ENCODE measurements at regions not wholly inside any gene's neighbourhood (a gene's known extent, or its start where the extent isn't known, plus 50 kb on each side); places are given as distances from the start of the nearest gene placed in this dataset.
"Not testable (repeated sequence)": the region's sequence is repeated elsewhere in the genome, so short reads cannot be mapped to it uniquely, and the experiment has no call there.

GRCh38 chr5:17852111-17852510 lies 217.9 kb downstream of the TAF11L14 start:
- POLR2A ChIA-PET, result no interaction called here
- CTCF ChIA-PET, result no interaction called here
- intact Hi-C loops (cut with micrococcal nuclease), result no loop called here
- DNase-seq (no peak), ATAC-seq (no peak)
- no peaks in the 10 kb centered on the region for H3K36me3 Mint-ChIP-seq (ENCODE audit: low read depth)
- no peak overlapping the region for H3K27ac Mint-ChIP-seq
- no peak for TF ChIP-seq CTCF (IDR thresholded peaks at IDR 0.05)
- H3K9me3 Mint-ChIP-seq, result peaks cover 13% of the 10 kb centered on the region
- no peaks in the 10 kb centered on the region for H3K27me3 Mint-ChIP-seq
- no peak overlapping the region for H3K4me3 Mint-ChIP-seq
- H3K4me1 Mint-ChIP-seq (ENCODE audit: low read depth), result no peaks in the 10 kb centered on the region

- Mint-ChIP-seq H3K36me3 (ENCODE audit: low read depth) (no peaks in the 10 kb centered on the region), H3K27me3 (no peaks in the 10 kb centered on the region), H3K4me1 (ENCODE audit: low read depth) (no peaks in the 10 kb centered on the region), H3K4me3 (no peak overlapping the region), H3K9me3 (peaks cover 15% of the 10 kb centered on the region), H3K27ac (no peak overlapping the region)
- ATAC-seq (no peak), DNase-seq (no peak)
- intact Hi-C loops (cut with micrococcal nuclease), result no loop called here
- CTCF ChIA-PET, result no interaction called here
- POLR2A ChIA-PET, result no interaction called here
- TF ChIP-seq CTCF (IDR thresholded peaks at IDR 0.05), result no peak
These were observed 218.5 kb downstream of the TAF11L14 start for GRCh38 chr5:17852740-17853139.

GRCh38 chr5:17854901-17855300 lies 220.6 kb downstream of the TAF11L14 start:
- DNase-seq (no peak), ATAC-seq (no peak)
- no peak for TF ChIP-seq CTCF (IDR thresholded peaks at IDR 0.05)
- no peak overlapping the region for H3K27ac Mint-ChIP-seq
- intact Hi-C loops (cut with micrococcal nuclease), result no loop called here
- no peak overlapping the region for H3K4me3 Mint-ChIP-seq
- H3K36me3 Mint-ChIP-seq (ENCODE audit: low read depth), result no peaks in the 10 kb centered on the region
- CTCF ChIA-PET, result no interaction called here
- H3K9me3 Mint-ChIP-seq, result peaks cover 15% of the 10 kb centered on the region
- no peaks in the 10 kb centered on the region for H3K27me3 Mint-ChIP-seq
- no peaks in the 10 kb centered on the region for H3K4me1 Mint-ChIP-seq (ENCODE audit: low read depth)
- POLR2A ChIA-PET, result no interaction called here

- Mint-ChIP-seq H3K27ac (no peak overlapping the region), H3K36me3 (ENCODE audit: low read depth) (no peaks in the 10 kb centered on the region), H3K9me3 (peaks cover 23% of the 10 kb centered on the region), H3K4me1 (ENCODE audit: low read depth) (no peaks in the 10 kb centered on the region), H3K4me3 (no peak overlapping the region), H3K27me3 (no peaks in the 10 kb centered on the region)
- ATAC-seq (no peak), DNase-seq (no peak)
- intact Hi-C loops (cut with micrococcal nuclease), result no loop called here
- TF ChIP-seq CTCF (IDR thresholded peaks at IDR 0.05), result no peak
- ChIA-PET POLR2A (no interaction called here), CTCF (no interaction called here)
These were observed 226.5 kb downstream of the TAF11L14 start for GRCh38 chr5:17860660-17861315.

GRCh38 chr5:17864903-17865302 lies 230.6 kb downstream of the TAF11L14 start:
- peaks cover 27% of the 10 kb centered on the region for H3K9me3 Mint-ChIP-seq
- H3K4me3 Mint-ChIP-seq; H3K27me3 Mint-ChIP-seq; H3K4me1 Mint-ChIP-seq (ENCODE audit: low read depth); POLR2A ChIA-PET; H3K36me3 Mint-ChIP-seq (ENCODE audit: low read depth); DNase-seq; CTCF ChIA-PET; H3K27ac Mint-ChIP-seq; ATAC-seq; intact Hi-C loops (cut with micrococcal nuclease): not testable (repeated sequence)

- H3K27ac Mint-ChIP-seq; DNase-seq; POLR2A ChIA-PET; intact Hi-C loops (cut with micrococcal nuclease); H3K4me1 Mint-ChIP-seq (ENCODE audit: low read depth); H3K27me3 Mint-ChIP-seq; H3K36me3 Mint-ChIP-seq (ENCODE audit: low read depth); ATAC-seq; H3K4me3 Mint-ChIP-seq; CTCF ChIA-PET: not testable (repeated sequence)
- H3K9me3 Mint-ChIP-seq, result peaks cover 31% of the 10 kb centered on the region
These were observed 231.7 kb downstream of the TAF11L14 start for GRCh38 chr5:17865966-17866365.

Data from activated CD8-positive, alpha-beta T cell treated with anti-CD3 and anti-CD28 coated beads for 36 hours (primary cell).